ENCODE measurements at regions not wholly inside any gene's neighbourhood (a gene's known extent, or its start where the extent isn't known, plus 50 kb on each side); places are given as distances from the start of the nearest gene placed in this dataset.

- no peak overlapping the region for H3K4me3 ChIP-seq (ENCODE audit: low read depth, low read length, poor library complexity, severe bottlenecking)
- no peaks in the 10 kb centered on the region for H3F3A ChIP-seq (ENCODE audit: insufficient read depth, low read length)
- H3K9ac ChIP-seq (ENCODE audit: low read length): no peak overlapping the region
- H3K79me2 ChIP-seq (ENCODE audit: insufficient read depth, low read length): no peaks in the 10 kb centered on the region
- no peaks in the 10 kb centered on the region for H3K36me3 ChIP-seq (ENCODE audit: insufficient read depth, low read length)
- no peaks in the 10 kb centered on the region for H4K20me1 ChIP-seq (ENCODE audit: insufficient read depth, low read length)
- TF ChIP-seq CTCF (IDR thresholded peaks at IDR 0.05; ENCODE audit: low read length) (no peak), EZH2 (IDR thresholded peaks at IDR 0.05; ENCODE audit: borderline replicate concordance, low read length) (no peak)
- no peak overlapping the region for H2AFZ ChIP-seq (ENCODE audit: low read length)
- H3K9me2 ChIP-seq (ENCODE audit: low read depth, low read length): no peaks in the 10 kb centered on the region
- no peaks in the 10 kb centered on the region for H3K4me1 ChIP-seq (ENCODE audit: insufficient read depth, low read length, severe bottlenecking)
- H3K4me2 ChIP-seq (ENCODE audit: low read length): no peak overlapping the region
- H3K27me3 ChIP-seq (ENCODE audit: insufficient read depth, low read length): no peaks in the 10 kb centered on the region
- H3K27ac ChIP-seq (ENCODE audit: low read depth, low read length, poor library complexity, severe bottlenecking): no peak overlapping the region
- no peaks in the 10 kb centered on the region for H3K9me3 ChIP-seq (ENCODE audit: low read length)
Observed at GRCh38 chr2:219856602-219857001, 229.2 kb downstream of the SLC4A3 start.

- no peaks in the 10 kb centered on the region for H3K27me3 ChIP-seq (ENCODE audit: insufficient read depth, low read length)
- H3K4me2 ChIP-seq (ENCODE audit: low read length): no peak overlapping the region
- H4K20me1 ChIP-seq (ENCODE audit: insufficient read depth, low read length): no peaks in the 10 kb centered on the region
- no peaks in the 10 kb centered on the region for H3K9me3 ChIP-seq (ENCODE audit: low read length)
- no peaks in the 10 kb centered on the region for H3K36me3 ChIP-seq (ENCODE audit: insufficient read depth, low read length)
- no peak for TF ChIP-seq CTCF (IDR thresholded peaks at IDR 0.05; ENCODE audit: low read length)
- no peak for TF ChIP-seq EZH2 (IDR thresholded peaks at IDR 0.05; ENCODE audit: borderline replicate concordance, low read length)
- H3K4me1 ChIP-seq (ENCODE audit: insufficient read depth, low read length, severe bottlenecking): no peaks in the 10 kb centered on the region
- H2AFZ ChIP-seq (ENCODE audit: low read length): no peak overlapping the region
- no peaks in the 10 kb centered on the region for H3K79me2 ChIP-seq (ENCODE audit: insufficient read depth, low read length)
- H3K4me3 ChIP-seq (ENCODE audit: low read depth, low read length, poor library complexity, severe bottlenecking): no peak overlapping the region
- H3K9me2 ChIP-seq (ENCODE audit: low read depth, low read length): no peaks in the 10 kb centered on the region
- H3K9ac ChIP-seq (ENCODE audit: low read length): no peak overlapping the region
- H3K27ac ChIP-seq (ENCODE audit: low read depth, low read length, poor library complexity, severe bottlenecking): no peak overlapping the region
- no peaks in the 10 kb centered on the region for H3F3A ChIP-seq (ENCODE audit: insufficient read depth, low read length)
Observed at GRCh38 chr2:219857751-219858150, 230.3 kb downstream of the SLC4A3 start.

- Histone ChIP-seq H4K20me1 (ENCODE audit: insufficient read depth, low read length) (no peaks in the 10 kb centered on the region), H3K27ac (ENCODE audit: low read depth, low read length, poor library complexity, severe bottlenecking) (no peak overlapping the region), H3K4me2 (ENCODE audit: low read length) (no peak overlapping the region), H3K79me2 (ENCODE audit: insufficient read depth, low read length) (no peaks in the 10 kb centered on the region), H3K9ac (ENCODE audit: low read length) (no peak overlapping the region), H3K4me3 (ENCODE audit: low read depth, low read length, poor library complexity, severe bottlenecking) (no peak overlapping the region), H3K36me3 (ENCODE audit: insufficient read depth, low read length) (no peaks in the 10 kb centered on the region), H3F3A (ENCODE audit: insufficient read depth, low read length) (no peaks in the 10 kb centered on the region), H3K27me3 (ENCODE audit: insufficient read depth, low read length) (no peaks in the 10 kb centered on the region), H2AFZ (ENCODE audit: low read length) (no peak overlapping the region), H3K9me2 (ENCODE audit: low read depth, low read length) (no peaks in the 10 kb centered on the region), H3K9me3 (ENCODE audit: low read length) (no peaks in the 10 kb centered on the region), H3K4me1 (ENCODE audit: insufficient read depth, low read length, severe bottlenecking) (no peaks in the 10 kb centered on the region)
- TF ChIP-seq EZH2 (IDR thresholded peaks at IDR 0.05; ENCODE audit: borderline replicate concordance, low read length) (no peak), CTCF (IDR thresholded peaks at IDR 0.05; ENCODE audit: low read length) (no peak)
Observed at GRCh38 chr2:219861307-219861706, 233.9 kb downstream of the SLC4A3 start.

Data from OCI-LY1 (cell line).